Muscle layer of colon (tissue), 2 donors: ENCODE measurements at regions not wholly inside any gene's neighbourhood (a gene's known extent, or its start where the extent isn't known, plus 50 kb on each side); places are given as distances from the start of the nearest gene placed in this dataset.
"Not testable (repeated sequence)": the region's sequence is repeated elsewhere in the genome, so short reads cannot be mapped to it uniquely, and the experiment has no call there.

ENCODE experiments used
- H3K27ac ChIP-seq: one replicate; pipeline ENCODE4 v1.7.0; 2013; ENCODE audit warnings: low read depth, mild to moderate bottlenecking, low read length, moderate library complexity
- H3K27me3 ChIP-seq, 2 donors: one replicate each; pipeline ENCODE4 v1.7.0; 2013; ENCODE audit warnings: low read length in 2 of 2, mild to moderate bottlenecking in 2 of 2; ENCODE audit not compliant: insufficient read depth in 2 of 2, control insufficient read depth in 1 of 2
- H3K36me3 ChIP-seq: one replicate; pipeline ENCODE4 v1.7.0; 2013; ENCODE audit warnings: mild to moderate bottlenecking, low read length; ENCODE audit not compliant: insufficient read depth
- H3K4me1 ChIP-seq: one replicate; pipeline ENCODE4 v1.7.0; 2013; ENCODE audit warnings: mild to moderate bottlenecking, low read length; ENCODE audit not compliant: insufficient read depth
- H3K4me3 ChIP-seq, 2 donors: one replicate each; pipeline ENCODE4 v1.7.0; 2013; ENCODE audit warnings: low read length in 2 of 2, low read depth in 1 of 2, mild to moderate bottlenecking in 1 of 2, moderate library complexity in 1 of 2
- H3K9ac ChIP-seq: one replicate; pipeline ENCODE4 v1.7.0; 2013; ENCODE audit warnings: low read length
- H3K9me3 ChIP-seq: one replicate; pipeline ENCODE4 v1.7.0; 2013; ENCODE audit warnings: mild to moderate bottlenecking, low read length
- donor health status: abdominal sarcoma.
- donor health status: Adenocarcinoma of cecum.

DNA sequence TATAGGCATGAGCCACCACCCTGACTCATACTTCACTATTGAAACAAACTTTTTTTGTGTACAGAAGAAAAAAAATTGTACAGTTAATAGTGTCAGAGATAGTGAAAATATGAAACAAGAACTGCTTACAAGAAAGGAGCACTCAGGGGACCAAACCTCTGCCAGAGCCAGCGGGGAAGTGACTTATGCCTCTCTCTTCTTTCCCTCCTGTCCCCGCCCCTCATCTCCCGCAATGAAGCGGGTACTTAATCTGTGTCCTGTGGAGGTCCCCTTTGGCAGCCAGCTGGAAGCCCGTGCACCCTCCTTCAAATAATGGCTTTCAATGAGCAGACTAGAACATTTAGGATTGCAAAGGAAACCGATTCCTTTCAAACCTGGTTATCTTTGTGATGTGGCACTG, 51.5 kb downstream of the PPIAL4A start:
- not testable (repeated sequence) for H3K4me3 ChIP-seq, H3K4me1 ChIP-seq, H3K9ac ChIP-seq, H3K27ac ChIP-seq, H3K9me3 ChIP-seq, H3K27me3 ChIP-seq, H3K36me3 ChIP-seq

DNA sequence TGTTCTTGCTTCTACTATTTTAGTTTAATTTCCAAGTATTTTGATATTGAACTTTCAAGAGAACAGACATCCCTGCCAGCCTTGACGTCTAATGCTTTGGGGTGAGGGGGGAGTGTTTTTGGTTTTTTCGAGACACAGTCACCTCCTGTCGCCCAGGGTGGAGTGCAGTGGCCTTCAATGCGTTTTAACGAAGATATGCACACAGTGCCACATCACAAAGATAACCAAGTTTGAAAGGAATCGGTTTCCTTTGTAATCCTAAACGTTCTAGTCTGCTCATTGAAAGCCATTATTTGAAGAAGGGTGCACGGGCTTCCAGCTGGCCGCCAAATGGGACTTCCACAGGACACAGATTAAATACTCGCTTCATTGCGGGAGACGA, 52.3 kb downstream of the PPIAL4A start:
- Histone ChIP-seq H3K4me3 (peak overlapping the region; percentile 20 to 55), H3K9ac (peak overlapping the region; percentile 15)
- not testable (repeated sequence) for H3K27me3 ChIP-seq, H3K27ac ChIP-seq, H3K9me3 ChIP-seq, H3K36me3 ChIP-seq, H3K4me1 ChIP-seq

DNA sequence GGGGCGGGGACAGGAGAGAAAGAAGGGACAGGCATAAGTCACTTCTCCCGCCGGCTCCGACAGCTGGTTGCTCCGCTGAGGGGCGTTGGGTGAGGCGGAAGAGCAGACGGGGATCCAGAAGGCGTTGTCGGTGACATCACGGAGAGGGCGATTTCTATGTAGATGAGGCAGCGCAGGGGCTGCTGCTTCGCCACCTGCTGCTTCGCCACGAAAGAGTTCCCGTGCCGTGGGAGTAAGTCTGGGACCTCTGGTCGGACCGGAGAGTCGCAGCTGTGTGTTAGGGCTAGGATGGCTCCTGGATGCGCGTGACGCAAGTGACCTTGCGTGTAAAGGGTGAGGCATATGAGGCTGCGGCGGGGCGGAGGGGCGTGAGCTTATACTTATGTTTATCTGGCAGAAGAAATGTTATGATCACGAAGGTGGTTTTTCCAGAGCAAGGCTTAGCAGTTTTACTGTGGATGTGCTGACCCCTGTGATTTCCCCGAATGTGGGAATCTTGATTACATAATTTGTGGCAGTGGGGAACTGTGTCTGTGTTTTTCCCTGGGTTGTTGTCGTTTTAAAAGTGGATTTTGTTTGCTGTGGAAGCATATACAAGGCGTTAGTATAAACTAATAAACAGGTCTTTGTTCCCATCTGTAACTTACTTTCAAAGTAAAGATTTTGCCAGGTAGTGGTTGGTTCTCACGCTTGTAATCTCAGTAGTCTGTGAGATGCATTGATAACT, 52.8 kb downstream of the PPIAL4A start:
- Histone ChIP-seq H3K9ac (peak overlapping the region; percentile 15), H3K4me3 (peak overlapping the region; percentile 20 to 55)
- not testable (repeated sequence) for H3K27ac ChIP-seq, H3K4me1 ChIP-seq, H3K9me3 ChIP-seq, H3K27me3 ChIP-seq, H3K36me3 ChIP-seq

DNA sequence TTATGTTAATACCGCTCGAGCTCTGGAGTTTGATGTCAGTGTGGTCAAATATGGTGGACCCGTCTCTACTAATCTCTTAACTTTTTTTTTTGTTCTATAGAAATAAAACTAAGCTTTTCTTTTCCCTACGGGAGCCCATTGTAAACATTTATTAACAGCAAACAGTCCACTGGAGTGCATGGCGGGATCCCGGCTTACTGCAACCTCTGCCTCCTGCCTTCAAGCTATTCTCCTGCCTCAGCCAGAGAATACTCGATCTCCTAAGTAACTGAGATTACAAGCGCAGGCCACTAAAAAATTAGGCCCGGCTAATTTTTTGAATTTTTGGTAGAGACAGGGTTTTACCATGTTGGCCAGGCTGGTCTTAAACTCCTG, 53.4 kb downstream of the PPIAL4A start:
- not testable (repeated sequence) for H3K9ac ChIP-seq, H3K36me3 ChIP-seq, H3K9me3 ChIP-seq, H3K27ac ChIP-seq, H3K27me3 ChIP-seq, H3K4me1 ChIP-seq
- peak overlapping the region in 1 of 2 donors; percentile 55 for H3K4me3 ChIP-seq

DNA sequence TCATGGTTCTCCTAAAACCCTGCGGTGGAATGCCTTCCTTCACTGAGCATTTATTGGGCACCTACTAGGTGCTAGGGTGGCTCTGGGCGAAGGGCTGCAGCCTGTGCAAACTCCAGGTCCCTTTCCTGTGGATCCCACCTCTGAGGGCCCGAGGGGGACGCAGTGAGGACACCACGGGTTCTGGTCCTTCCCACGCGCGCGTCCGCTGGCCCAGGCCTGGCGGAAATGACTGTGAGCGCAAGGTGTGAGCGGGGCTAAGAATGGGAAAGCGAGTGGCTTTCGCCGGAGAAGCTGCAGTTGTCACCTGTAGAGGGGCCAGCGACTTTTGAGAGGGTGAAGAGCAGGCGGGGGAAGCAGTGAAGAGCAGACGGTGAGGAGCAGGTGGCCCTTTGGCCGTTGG, 55.1 kb downstream of the PPIAL4A start:
- H3K27me3 ChIP-seq, H3K4me1 ChIP-seq, H3K27ac ChIP-seq, H3K36me3 ChIP-seq, H3K9ac ChIP-seq, H3K4me3 ChIP-seq, H3K9me3 ChIP-seq: not testable (repeated sequence)

DNA sequence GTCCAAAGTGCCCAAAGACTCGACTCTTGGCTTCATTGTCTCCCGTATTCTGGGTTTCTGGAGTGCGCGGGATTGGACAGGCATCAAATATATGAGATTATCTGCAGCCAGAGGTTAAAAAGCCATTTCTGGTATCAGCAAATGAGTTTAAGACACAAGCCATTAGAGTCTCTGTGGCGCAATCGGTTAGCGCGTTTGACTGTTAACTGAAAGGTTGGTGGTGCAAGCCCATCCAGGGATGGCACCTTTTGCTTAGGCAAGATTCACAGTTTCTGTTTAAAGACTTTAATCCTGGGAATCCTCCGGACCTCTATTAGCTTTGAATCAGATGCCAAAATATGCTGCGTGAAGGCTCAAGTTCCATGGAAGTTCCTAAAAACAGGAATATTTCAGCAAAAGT, 55.6 kb downstream of the PPIAL4A start:
- H3K9me3 ChIP-seq, H3K36me3 ChIP-seq, H3K27me3 ChIP-seq, H3K27ac ChIP-seq, H3K9ac ChIP-seq, H3K4me3 ChIP-seq, H3K4me1 ChIP-seq: not testable (repeated sequence)

DNA sequence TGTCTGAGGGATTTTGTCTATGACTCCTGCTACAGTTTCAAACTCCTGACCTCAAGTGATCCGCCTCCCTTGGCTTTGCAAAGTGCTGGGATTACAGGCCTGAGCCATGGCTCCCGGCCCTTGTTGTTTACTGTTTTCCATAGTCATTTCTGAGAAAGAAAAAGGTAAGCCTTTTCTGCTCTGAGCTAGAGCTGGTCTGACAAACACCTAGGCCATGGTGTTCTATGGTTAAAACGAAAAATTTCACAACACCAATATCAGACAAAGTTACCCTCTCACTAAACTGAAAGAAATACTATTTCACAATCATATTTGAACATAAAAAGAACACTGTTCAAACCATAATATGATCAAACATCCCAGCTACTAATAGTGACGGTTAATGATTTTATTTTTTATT, 57.5 kb downstream of the PPIAL4A start:
- not testable (repeated sequence) for H3K27me3 ChIP-seq, H3K9ac ChIP-seq, H3K4me3 ChIP-seq, H3K36me3 ChIP-seq, H3K9me3 ChIP-seq, H3K27ac ChIP-seq, H3K4me1 ChIP-seq

DNA sequence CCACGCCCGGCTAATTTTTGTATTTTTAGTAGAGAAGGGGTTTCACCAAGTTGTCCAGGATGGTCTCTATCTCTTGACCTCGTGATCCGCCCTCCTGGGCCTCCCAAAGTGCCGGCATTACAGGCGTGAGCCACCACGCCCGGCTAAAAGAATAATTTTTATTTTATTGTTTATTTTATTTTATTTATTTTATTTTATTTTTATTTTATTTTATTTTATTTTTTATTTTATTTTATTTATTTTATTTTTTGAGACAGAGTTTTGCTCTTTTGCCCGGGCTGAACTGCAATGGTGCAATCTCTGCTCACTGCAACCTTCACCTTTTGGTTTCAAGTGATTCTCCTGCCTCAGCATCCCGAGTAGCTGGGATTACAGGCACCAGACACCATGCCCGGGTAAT, 60.2 kb downstream of the PPIAL4A start:
- H3K4me1 ChIP-seq, H3K36me3 ChIP-seq, H3K27me3 ChIP-seq, H3K4me3 ChIP-seq, H3K9me3 ChIP-seq, H3K9ac ChIP-seq, H3K27ac ChIP-seq: not testable (repeated sequence)

DNA sequence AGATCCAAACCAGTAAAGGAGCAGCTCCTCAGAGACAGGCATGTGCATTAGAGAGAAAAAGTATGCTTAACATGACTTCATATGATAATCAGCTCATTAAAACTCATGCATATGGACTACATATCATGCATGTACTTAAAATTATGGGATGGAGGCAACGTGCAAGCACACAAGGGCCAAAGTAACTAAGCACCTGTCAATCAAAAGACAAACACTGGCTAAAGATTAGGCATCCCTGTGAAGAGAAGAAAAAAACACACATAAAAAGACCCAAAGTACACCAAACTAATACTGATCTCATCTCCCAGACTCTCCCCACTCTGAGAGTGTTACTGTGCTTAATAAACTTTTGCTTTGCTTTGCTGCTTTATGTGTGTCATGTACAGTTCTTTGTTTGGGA, 61.1 kb downstream of the PPIAL4A start:
- not testable (repeated sequence) for H3K27ac ChIP-seq, H3K9ac ChIP-seq

DNA sequence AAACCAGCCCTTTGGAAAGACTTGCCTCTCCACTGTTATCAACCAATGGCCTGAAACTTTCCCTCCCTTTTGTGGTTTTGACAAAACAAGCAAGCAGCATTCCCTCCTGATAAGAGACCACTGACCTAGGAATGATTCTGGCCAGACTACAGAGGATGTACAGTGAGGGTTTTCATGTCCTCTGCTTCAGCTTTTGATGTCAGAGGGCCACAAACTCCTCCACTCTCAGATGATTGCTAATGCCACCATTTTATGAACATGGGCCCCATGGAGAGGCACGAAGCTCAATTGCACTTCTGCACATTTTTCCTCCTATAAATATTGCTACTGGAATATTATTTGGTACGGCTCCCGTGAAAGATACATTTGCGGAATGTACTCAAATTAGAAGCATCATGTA, 61.5 kb downstream of the PPIAL4A start:
- H3K9ac ChIP-seq, H3K27me3 ChIP-seq, H3K9me3 ChIP-seq, H3K27ac ChIP-seq, H3K36me3 ChIP-seq, H3K4me3 ChIP-seq, H3K4me1 ChIP-seq: not testable (repeated sequence)

More for the DNA sequence above, 61.1 kb downstream of the PPIAL4A start:
- not testable (repeated sequence) for H3K9me3 ChIP-seq, H3K27me3 ChIP-seq, H3K36me3 ChIP-seq, H3K4me1 ChIP-seq, H3K4me3 ChIP-seq

DNA sequence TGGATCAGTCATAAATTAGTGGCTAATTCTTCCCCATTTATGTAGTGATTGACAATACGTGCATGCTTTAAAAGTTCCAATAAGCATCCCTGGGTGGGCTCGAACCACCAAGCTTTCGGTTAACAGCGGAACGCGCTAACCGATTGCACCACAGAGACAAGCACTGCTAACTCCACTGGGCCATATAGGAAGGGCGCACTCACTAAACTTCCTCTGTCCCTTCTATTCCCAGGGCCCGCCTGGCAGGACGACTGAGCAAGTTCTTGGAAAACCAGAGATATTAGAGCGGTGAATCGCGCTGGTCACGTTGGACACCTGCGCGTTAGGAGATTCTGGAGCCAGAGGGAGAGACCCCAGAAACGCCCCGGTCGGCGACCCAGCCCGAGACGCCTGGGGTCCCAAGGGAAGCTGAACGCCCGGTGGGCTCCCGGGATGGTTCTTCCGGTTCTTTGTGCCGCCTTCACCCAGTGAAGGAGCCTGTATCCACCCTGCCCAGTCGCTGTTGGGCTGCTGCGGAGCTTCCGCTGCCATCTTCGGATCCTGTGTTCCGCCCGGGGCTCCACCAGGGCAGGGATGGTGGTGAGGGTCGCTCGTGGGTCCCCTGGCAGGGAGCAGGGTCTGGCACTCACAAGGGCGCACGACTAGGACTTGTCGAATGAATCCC, 62.8 kb downstream of the PPIAL4A start:
- not testable (repeated sequence) for H3K36me3 ChIP-seq, H3K27me3 ChIP-seq, H3K4me3 ChIP-seq, H3K27ac ChIP-seq, H3K4me1 ChIP-seq, H3K9me3 ChIP-seq, H3K9ac ChIP-seq

DNA sequence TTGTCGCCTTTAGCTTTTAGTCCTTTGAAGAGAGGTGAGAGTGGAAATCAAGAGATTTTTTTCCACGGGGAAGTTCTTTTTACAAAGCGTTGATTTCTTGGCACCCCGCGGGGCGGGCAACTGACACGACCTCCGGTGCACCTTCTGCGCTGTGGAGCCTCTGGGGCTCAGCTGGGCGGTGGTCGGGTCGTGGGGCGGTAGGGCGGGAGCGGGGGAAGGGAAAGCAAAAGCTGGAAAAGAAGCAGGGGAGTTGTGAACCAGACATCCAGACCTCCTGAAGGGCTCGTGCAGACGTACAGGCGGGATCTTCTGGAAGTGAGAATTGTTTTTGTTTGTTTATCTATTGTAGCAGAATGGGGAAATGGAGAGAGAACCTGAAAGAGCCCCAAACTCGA, 63.3 kb downstream of the PPIAL4A start:
- H3K36me3 ChIP-seq, H3K4me3 ChIP-seq, H3K4me1 ChIP-seq, H3K27ac ChIP-seq, H3K9me3 ChIP-seq, H3K9ac ChIP-seq, H3K27me3 ChIP-seq: not testable (repeated sequence)
